ENCODE measurements at regions not wholly inside any gene's neighbourhood (a gene's known extent, or its start where the extent isn't known, plus 50 kb on each side); places are given as distances from the start of the nearest gene placed in this dataset.
"Not testable (repeated sequence)": the region's sequence is repeated elsewhere in the genome, so short reads cannot be mapped to it uniquely, and the experiment has no call there.

DNA sequence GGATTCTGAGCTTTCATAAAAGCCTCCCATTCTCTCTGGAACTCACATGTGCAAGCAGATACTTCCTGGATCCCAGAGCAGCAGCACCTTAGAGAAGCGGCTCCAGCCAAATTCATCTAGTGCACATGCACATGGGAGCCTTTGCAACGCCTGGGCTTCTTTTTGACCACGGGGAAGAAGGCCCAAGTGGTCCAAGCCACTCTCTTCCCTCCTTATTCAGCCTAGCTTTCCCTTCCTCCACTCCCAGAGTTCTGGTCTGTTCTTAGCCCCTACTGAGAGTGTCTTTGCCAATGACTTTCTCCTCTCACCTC lies 118.7 kb downstream of the ZNF365 start:
- H3K27ac ChIP-seq (ENCODE audit: low read depth, low read length, severe bottlenecking), result no peak overlapping the region
- 88 to 100% methylated on average over 1 to 3 of the region's 3 CpGs for WGBS, 2 experiments (ENCODE audit: insufficient coverage in 2 of 2)
- no peaks in the 10 kb centered on the region for H3K36me3 ChIP-seq (ENCODE audit: control insufficient read depth, insufficient read depth, low read length)
- no peaks in the 10 kb centered on the region for H3K4me1 ChIP-seq (ENCODE audit: control insufficient read depth, insufficient read depth, low read length, poor library complexity, severe bottlenecking)
- H3K4me3 ChIP-seq (ENCODE audit: extremely low read depth, insufficient read depth, low read length, poor library complexity, severe bottlenecking), result no peak overlapping the region
- no peaks in the 10 kb centered on the region for H3K9me3 ChIP-seq (ENCODE audit: control insufficient read depth, low read length)

DNA sequence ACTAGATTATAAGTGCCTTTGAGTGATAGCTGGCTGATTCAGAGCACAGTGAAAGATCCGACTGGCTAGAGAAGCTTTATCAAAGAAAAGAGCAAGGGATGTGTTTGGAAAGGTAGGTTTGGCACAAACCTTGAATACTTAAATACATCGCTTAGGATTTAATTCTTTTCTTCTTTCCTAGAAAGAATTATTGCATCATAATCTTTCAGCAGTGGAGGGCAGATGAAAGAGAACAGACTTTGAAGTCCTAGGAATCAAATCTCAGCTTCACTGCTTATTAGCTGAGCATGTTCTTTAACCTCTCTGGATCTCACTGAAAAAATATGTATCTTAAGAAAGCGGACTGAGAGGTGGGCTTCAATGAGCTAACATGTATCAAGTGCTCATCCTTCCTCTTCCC lies 122.8 kb downstream of the ZNF365 start:
- H3K27ac ChIP-seq (ENCODE audit: low read depth, low read length, severe bottlenecking), result no peak overlapping the region
- no peaks in the 10 kb centered on the region for H3K4me1 ChIP-seq (ENCODE audit: control insufficient read depth, insufficient read depth, low read length, poor library complexity, severe bottlenecking)
- H3K9me3 ChIP-seq (ENCODE audit: control insufficient read depth, low read length), result no peaks in the 10 kb centered on the region
- no peaks in the 10 kb centered on the region for H3K36me3 ChIP-seq (ENCODE audit: control insufficient read depth, insufficient read depth, low read length)
- H3K4me3 ChIP-seq (ENCODE audit: extremely low read depth, insufficient read depth, low read length, poor library complexity, severe bottlenecking), result no peak overlapping the region
- WGBS, 2 experiments (ENCODE audit: insufficient coverage in 2 of 2), result 100% methylated on average over 1 of the region's 3 CpGs

DNA sequence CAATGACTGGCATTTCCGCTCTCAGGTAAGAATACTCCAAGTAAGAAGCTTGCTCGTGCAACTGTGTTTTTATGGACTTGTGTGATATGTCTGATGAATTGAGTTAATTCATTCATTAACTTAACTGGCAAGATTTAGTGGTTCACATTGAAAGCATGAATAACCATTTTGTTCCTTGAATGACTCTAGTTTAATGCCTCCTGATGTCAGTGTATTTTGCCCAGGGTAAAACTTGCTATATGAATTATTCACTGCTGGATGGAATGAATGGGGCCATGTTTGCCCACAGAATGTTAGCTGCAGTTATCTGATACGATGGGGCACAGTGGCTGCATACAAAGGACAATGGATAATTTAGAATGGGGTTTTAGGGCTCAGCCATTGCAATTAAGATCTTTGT lies 124.1 kb downstream of the ZNF365 start:
- Histone ChIP-seq H3K36me3 (ENCODE audit: control insufficient read depth, insufficient read depth, low read length) (no peaks in the 10 kb centered on the region), H3K27ac (ENCODE audit: low read depth, low read length, severe bottlenecking) (no peak overlapping the region), H3K9me3 (ENCODE audit: control insufficient read depth, low read length) (no peaks in the 10 kb centered on the region), H3K4me3 (ENCODE audit: extremely low read depth, insufficient read depth, low read length, poor library complexity, severe bottlenecking) (no peak overlapping the region), H3K4me1 (ENCODE audit: control insufficient read depth, insufficient read depth, low read length, poor library complexity, severe bottlenecking) (no peaks in the 10 kb centered on the region)
- WGBS, 2 experiments (ENCODE audit: insufficient coverage in 2 of 2), result 29 to 100% methylated on average over 1 to 2 of the region's 3 CpGs

DNA sequence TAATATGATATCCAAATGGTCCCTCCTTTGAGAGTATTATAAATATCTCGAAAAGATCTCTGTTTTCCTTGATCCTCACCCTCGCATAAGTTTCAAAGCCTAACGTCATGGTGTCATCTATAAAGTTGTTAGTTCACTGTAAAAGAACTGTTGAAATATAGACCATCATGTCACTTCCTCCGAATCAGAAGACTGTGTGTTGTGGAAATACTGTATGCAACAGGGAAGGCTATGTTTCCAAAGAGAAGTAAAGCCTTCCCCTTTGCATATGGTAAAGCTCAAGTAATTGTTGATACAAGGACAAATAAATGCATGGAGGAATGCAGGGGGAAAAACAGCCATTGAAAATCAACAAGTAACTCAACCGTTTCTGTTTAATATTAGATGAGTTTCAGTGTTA lies 125.9 kb downstream of the ZNF365 start:
- not testable (repeated sequence) for H3K36me3 ChIP-seq (ENCODE audit: control insufficient read depth, insufficient read depth, low read length); H3K27ac ChIP-seq (ENCODE audit: low read depth, low read length, severe bottlenecking); H3K9me3 ChIP-seq (ENCODE audit: control insufficient read depth, low read length); H3K4me1 ChIP-seq (ENCODE audit: control insufficient read depth, insufficient read depth, low read length, poor library complexity, severe bottlenecking); H3K4me3 ChIP-seq (ENCODE audit: extremely low read depth, insufficient read depth, low read length, poor library complexity, severe bottlenecking)
- no CpG with 5 or more reads among the region's 5 CpGs for WGBS, 2 experiments (ENCODE audit: insufficient coverage in 2 of 2)

DNA sequence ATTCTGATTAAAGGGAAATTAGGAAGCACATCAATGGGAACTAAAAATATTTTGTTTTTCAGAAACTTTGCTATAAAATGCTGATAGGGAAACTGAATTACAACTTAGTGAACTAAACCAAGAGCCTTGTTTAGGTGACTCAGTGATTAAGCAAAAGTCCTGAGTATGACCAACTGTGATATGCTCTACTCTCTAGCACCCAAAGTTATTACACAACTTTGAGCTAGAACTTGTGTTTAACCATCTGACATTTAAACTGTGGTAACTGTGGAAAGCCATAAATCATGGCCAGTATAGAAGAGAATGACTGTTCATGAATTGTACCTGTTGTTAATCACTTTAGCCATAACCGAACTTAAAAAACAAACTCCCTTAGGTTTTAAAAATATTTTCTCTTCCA lies 127.4 kb downstream of the ZNF365 start:
- H3K4me3 ChIP-seq (ENCODE audit: extremely low read depth, insufficient read depth, low read length, poor library complexity, severe bottlenecking), result no peak overlapping the region
- H3K4me1 ChIP-seq (ENCODE audit: control insufficient read depth, insufficient read depth, low read length, poor library complexity, severe bottlenecking), result no peaks in the 10 kb centered on the region
- 100% methylated on average over 1 of the region's 1 CpG; no CpG with 5 or more reads in 1 of the 2 experiments for WGBS, 2 experiments (ENCODE audit: insufficient coverage in 2 of 2)
- no peak overlapping the region for H3K27ac ChIP-seq (ENCODE audit: low read depth, low read length, severe bottlenecking)
- no peaks in the 10 kb centered on the region for H3K9me3 ChIP-seq (ENCODE audit: control insufficient read depth, low read length)
- no peaks in the 10 kb centered on the region for H3K36me3 ChIP-seq (ENCODE audit: control insufficient read depth, insufficient read depth, low read length)

DNA sequence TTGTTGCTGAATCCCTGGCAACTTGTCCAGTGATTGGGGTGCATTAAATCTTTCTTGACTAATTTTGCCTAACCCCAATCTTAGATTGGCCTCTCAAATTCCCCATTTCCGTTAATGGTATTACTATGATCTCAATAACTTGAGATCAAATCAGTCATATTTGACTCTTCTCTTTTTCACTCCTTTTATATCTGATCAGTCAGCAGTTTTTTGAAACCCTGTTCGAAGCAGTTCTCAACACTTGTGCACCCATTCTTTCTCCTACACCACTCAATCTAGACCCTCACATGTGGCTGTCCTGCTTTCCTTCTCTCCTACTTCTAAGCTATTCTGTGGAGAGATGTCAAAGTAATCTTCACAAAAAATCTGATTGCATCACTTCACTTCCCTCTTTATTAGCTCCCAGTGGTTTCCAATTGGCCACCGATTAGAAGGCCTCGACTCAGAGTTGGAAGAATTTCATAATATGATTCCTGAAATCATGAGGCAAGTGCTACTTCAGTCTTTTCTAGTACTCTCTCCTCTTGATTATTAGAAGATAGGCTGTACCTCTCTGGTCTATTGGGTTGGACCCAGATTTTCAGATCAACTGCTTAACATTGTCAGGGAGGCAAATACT lies 128.9 kb downstream of the ZNF365 start:
- no peak overlapping the region for H3K4me3 ChIP-seq (ENCODE audit: extremely low read depth, insufficient read depth, low read length, poor library complexity, severe bottlenecking)
- H3K36me3 ChIP-seq (ENCODE audit: control insufficient read depth, insufficient read depth, low read length), result no peaks in the 10 kb centered on the region
- no peaks in the 10 kb centered on the region for H3K9me3 ChIP-seq (ENCODE audit: control insufficient read depth, low read length)
- 85 to 94% methylated on average over 1 to 4 of the region's 4 CpGs for WGBS, 2 experiments (ENCODE audit: insufficient coverage in 2 of 2)
- H3K4me1 ChIP-seq (ENCODE audit: control insufficient read depth, insufficient read depth, low read length, poor library complexity, severe bottlenecking), result no peaks in the 10 kb centered on the region
- H3K27ac ChIP-seq (ENCODE audit: low read depth, low read length, severe bottlenecking), result no peak overlapping the region

DNA sequence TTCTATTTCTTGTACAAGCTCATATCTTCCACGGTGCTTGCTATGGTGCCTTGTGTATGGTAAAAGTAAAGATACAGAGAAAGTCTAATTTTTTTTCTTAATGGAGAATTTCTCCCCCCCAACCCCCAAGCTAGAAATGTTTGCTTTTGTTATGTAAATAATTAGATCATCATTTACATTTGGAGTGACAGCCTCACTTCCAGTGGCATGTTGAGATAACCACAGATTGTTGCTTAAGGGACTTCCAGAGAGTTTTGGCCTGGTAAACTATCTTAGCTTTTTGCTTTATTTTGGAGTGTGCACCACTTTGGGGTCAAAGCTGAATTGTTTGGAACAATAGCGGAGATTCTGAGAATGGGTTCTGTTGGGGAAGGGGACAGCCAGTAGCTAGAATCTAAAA lies 129.7 kb downstream of the ZNF365 start:
- 60 to 80% methylated on average over 1 of the region's 2 CpGs for WGBS, 2 experiments (ENCODE audit: insufficient coverage in 2 of 2)
- Histone ChIP-seq H3K36me3 (ENCODE audit: control insufficient read depth, insufficient read depth, low read length) (no peaks in the 10 kb centered on the region), H3K9me3 (ENCODE audit: control insufficient read depth, low read length) (no peaks in the 10 kb centered on the region)

DNA sequence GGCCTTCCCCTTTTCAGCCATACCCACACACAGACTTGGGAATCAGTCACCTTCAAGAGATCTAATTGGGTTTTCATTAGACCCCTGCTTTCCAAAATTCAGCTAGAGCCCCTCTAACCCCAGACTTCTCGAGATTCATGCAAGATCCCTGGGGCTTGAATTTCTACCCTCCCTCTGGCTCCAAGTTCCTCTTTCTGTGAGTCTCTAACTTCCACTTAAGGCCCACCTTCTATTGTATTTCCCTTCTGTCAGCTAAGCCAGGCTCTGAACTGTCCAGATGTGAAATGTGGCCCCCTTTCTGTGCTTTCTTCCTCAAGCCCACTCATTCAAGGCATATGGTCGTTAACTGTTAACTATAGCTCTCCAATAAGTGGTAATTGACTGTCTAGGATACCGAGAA lies 132.2 kb downstream of the ZNF365 start:
- WGBS, 2 experiments (ENCODE audit: insufficient coverage in 2 of 2), result 71 to 100% methylated on average over 1 to 2 of the region's 3 CpGs
- Histone ChIP-seq H3K4me3 (ENCODE audit: extremely low read depth, insufficient read depth, low read length, poor library complexity, severe bottlenecking) (no peak overlapping the region), H3K9me3 (ENCODE audit: control insufficient read depth, low read length) (no peaks in the 10 kb centered on the region), H3K4me1 (ENCODE audit: control insufficient read depth, insufficient read depth, low read length, poor library complexity, severe bottlenecking) (no peaks in the 10 kb centered on the region), H3K36me3 (ENCODE audit: control insufficient read depth, insufficient read depth, low read length) (no peaks in the 10 kb centered on the region), H3K27ac (ENCODE audit: low read depth, low read length, severe bottlenecking) (no peak overlapping the region)

More for the DNA sequence above, 129.7 kb downstream of the ZNF365 start:
- Histone ChIP-seq H3K4me1 (ENCODE audit: control insufficient read depth, insufficient read depth, low read length, poor library complexity, severe bottlenecking) (no peaks in the 10 kb centered on the region), H3K4me3 (ENCODE audit: extremely low read depth, insufficient read depth, low read length, poor library complexity, severe bottlenecking) (no peak overlapping the region), H3K27ac (ENCODE audit: low read depth, low read length, severe bottlenecking) (no peak overlapping the region)

DNA sequence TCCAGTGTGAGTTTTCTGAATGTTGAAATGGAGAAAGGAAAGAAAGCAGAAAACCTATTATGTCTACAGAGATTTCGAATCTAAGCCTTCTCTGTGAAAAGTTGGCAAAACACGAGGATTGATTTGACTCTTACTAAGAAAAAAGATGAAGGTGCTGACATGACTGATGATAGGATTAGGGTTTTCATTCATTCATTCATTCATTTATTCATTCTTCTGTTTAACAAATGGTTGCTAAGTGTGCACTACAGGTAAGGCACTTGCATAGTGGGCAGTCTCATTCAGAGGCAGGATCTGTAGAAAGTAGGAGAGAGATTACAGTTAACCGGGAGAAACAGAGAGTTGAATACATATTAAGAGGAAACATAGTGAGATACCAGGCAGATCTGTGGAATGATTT lies 137.1 kb downstream of the ZNF365 start:
- WGBS, 2 experiments (ENCODE audit: insufficient coverage in 2 of 2), result 94% methylated on average over 2 of the region's 3 CpGs; no CpG with 5 or more reads in 1 of the 2 experiments
- Histone ChIP-seq H3K9me3 (ENCODE audit: control insufficient read depth, low read length) (no peaks in the 10 kb centered on the region), H3K27ac (ENCODE audit: low read depth, low read length, severe bottlenecking) (no peak overlapping the region), H3K4me3 (ENCODE audit: extremely low read depth, insufficient read depth, low read length, poor library complexity, severe bottlenecking) (no peak overlapping the region), H3K36me3 (ENCODE audit: control insufficient read depth, insufficient read depth, low read length) (no peaks in the 10 kb centered on the region), H3K4me1 (ENCODE audit: control insufficient read depth, insufficient read depth, low read length, poor library complexity, severe bottlenecking) (no peaks in the 10 kb centered on the region)

DNA sequence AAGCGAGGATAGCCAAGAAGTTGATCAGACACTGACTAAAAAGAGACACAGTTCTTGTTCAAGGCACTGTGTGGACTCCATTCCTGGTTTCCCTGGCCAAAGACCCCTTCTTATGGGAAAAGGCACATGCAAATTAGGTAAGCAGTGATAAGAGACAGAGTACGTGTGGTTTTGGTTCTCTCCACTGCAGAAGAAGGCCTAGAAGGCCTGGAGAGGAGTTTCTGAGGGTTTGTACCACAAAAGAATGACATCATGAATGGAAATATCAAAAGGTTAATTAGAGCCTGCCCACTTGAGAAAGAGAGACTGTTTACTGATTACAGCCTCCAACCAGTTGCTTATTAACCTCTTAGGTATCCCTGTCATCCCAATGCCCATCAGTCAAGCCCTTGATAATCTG lies 137.5 kb downstream of the ZNF365 start:
- no peak overlapping the region for H3K4me3 ChIP-seq (ENCODE audit: extremely low read depth, insufficient read depth, low read length, poor library complexity, severe bottlenecking)
- H3K27ac ChIP-seq (ENCODE audit: low read depth, low read length, severe bottlenecking), result no peak overlapping the region
- 79 to 95% methylated on average over 2 of the region's 2 CpGs for WGBS, 2 experiments (ENCODE audit: insufficient coverage in 2 of 2)
- H3K9me3 ChIP-seq (ENCODE audit: control insufficient read depth, low read length), result no peaks in the 10 kb centered on the region
- H3K36me3 ChIP-seq (ENCODE audit: control insufficient read depth, insufficient read depth, low read length), result no peaks in the 10 kb centered on the region
- no peaks in the 10 kb centered on the region for H3K4me1 ChIP-seq (ENCODE audit: control insufficient read depth, insufficient read depth, low read length, poor library complexity, severe bottlenecking)

DNA sequence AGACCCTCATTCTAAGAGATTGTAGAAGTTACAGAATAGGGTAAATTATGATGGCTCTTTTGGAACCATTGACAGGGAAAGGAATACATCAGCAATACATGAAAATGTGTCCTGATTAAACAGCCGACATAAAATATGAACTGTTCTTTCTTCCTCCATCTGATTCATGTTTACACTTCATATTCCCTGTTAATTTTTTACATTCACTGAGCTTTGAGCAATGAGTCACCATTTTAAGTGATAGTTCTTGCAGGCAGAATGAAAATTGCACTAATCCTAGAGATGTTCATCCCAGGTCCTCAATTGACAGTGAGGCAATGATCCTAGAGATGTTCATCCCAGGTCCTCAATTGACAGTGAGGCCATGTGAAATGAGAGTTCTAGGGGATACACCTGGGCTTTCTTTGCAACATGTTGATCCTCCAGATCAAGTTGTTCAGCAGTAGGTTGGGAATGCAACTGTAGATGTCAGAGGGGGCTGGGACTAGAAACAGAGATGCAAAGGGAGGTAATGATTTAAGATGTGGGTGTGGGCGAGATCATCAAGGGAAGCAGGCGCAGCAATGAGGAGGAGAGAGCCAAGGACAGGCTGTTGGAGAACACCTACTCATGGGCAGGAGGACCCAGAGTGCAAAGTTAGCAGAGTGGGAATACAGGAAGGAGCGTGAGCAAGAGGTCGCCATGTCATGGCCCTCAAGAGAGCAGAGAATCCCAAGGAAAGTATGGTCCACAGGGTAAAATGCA lies 138.7 kb downstream of the ZNF365 start:
- Histone ChIP-seq H3K36me3 (ENCODE audit: control insufficient read depth, insufficient read depth, low read length) (no peaks in the 10 kb centered on the region), H3K4me1 (ENCODE audit: control insufficient read depth, insufficient read depth, low read length, poor library complexity, severe bottlenecking) (no peaks in the 10 kb centered on the region), H3K9me3 (ENCODE audit: control insufficient read depth, low read length) (no peaks in the 10 kb centered on the region), H3K4me3 (ENCODE audit: extremely low read depth, insufficient read depth, low read length, poor library complexity, severe bottlenecking) (no peak overlapping the region), H3K27ac (ENCODE audit: low read depth, low read length, severe bottlenecking) (no peak overlapping the region)
- WGBS, 2 experiments (ENCODE audit: insufficient coverage in 2 of 2), result 82 to 84% methylated on average over 4 to 5 of the region's 5 CpGs

Measured in mesodermal cell (in vitro differentiated cells).